OCI-LY1 (cell line): ENCODE measurements at regions not wholly inside any gene's neighbourhood (a gene's known extent, or its start where the extent isn't known, plus 50 kb on each side); places are given as distances from the start of the nearest gene placed in this dataset.

Experiments
- H2AFZ ChIP-seq: fragments of 200-600 bp; sonication (generic), shearing (Covaris generic); 2 replicates; pipeline ENCODE4 v1.6.0; 2014; ENCODE audit warnings: antibody characterized with exemption, mild to moderate bottlenecking, low read length
- H3F3A ChIP-seq: fragments of 200-600 bp; sonication (generic), shearing (Covaris generic); 2 replicates; pipeline ENCODE4 v1.6.0; 2014; ENCODE audit warnings: mild to moderate bottlenecking, antibody characterized with exemption, low read length, moderate library complexity; ENCODE audit not compliant: insufficient read depth
- H3K27ac ChIP-seq: fragments of 200-600 bp; sonication (generic); 2 replicates; pipeline ENCODE4 v1.5.1; 2014; ENCODE audit warnings: low read length, mixed run types, mild to moderate bottlenecking, low read depth; ENCODE audit not compliant: poor library complexity, severe bottlenecking
- H3K27me3 ChIP-seq: fragments of 200-600 bp; sonication (generic); 2 replicates; pipeline ENCODE4 v1.6.0; 2014; ENCODE audit warnings: antibody characterized with exemption, mild to moderate bottlenecking, low read length, moderate library complexity; ENCODE audit not compliant: insufficient read depth
- H3K36me3 ChIP-seq: fragments of 200-600 bp; sonication (generic); 2 replicates; pipeline ENCODE4 v1.6.1; 2014; ENCODE audit warnings: mild to moderate bottlenecking, antibody characterized with exemption, low read length, moderate library complexity, mixed read lengths; ENCODE audit not compliant: insufficient read depth
- H3K4me1 ChIP-seq: fragments of 200-600 bp; sonication (generic); 2 replicates; pipeline ENCODE4 v1.5.1; 2014; ENCODE audit warnings: mild to moderate bottlenecking, low read length, moderate library complexity; ENCODE audit not compliant: insufficient read depth, severe bottlenecking
- H3K4me2 ChIP-seq: fragments of 200-600 bp; sonication (generic), shearing (Covaris generic); 2 replicates; pipeline ENCODE4 v1.6.1; 2014; ENCODE audit warnings: low read length
- H3K4me3 ChIP-seq: fragments of 200-600 bp; sonication (generic); 2 replicates; pipeline ENCODE4 v1.5.1; 2014; ENCODE audit warnings: low read length, low read depth, mild to moderate bottlenecking, mixed read lengths; ENCODE audit not compliant: poor library complexity, severe bottlenecking
- H3K79me2 ChIP-seq: fragments of 200-600 bp; shearing (Covaris generic); 2 replicates; pipeline ENCODE4 v1.6.1; 2016; ENCODE audit warnings: mixed run types, low read length, mixed read lengths; ENCODE audit not compliant: insufficient read depth
- H3K9ac ChIP-seq: fragments of 200-600 bp; sonication (generic), shearing (Covaris generic); 2 replicates; pipeline ENCODE4 v1.6.1; 2014; ENCODE audit warnings: mild to moderate bottlenecking, low read length, mixed read lengths
- H3K9me2 ChIP-seq: fragments of 200-600 bp; sonication (generic), shearing (Covaris generic); 2 replicates; pipeline ENCODE4 v1.6.1; 2014; ENCODE audit warnings: low read depth, mild to moderate bottlenecking, low read length, mixed read lengths
- H3K9me3 ChIP-seq: fragments of 200-600 bp; shearing (Covaris generic); 2 replicates; pipeline ENCODE4 v1.6.1; 2014; ENCODE audit warnings: low read length, mixed read lengths
- H4K20me1 ChIP-seq: fragments of 200-600 bp; sonication (generic), shearing (Covaris generic); 2 replicates; pipeline ENCODE4 v1.6.0; 2016; ENCODE audit warnings: mild to moderate bottlenecking, low read length; ENCODE audit not compliant: insufficient read depth
- EZH2 ChIP-seq: fragments of 200-600 bp; sonication (generic), shearing (Covaris generic); IDR thresholded peaks from 2 replicates; pipeline ENCODE4 v1.8.0; 2017; ENCODE audit warnings: borderline replicate concordance, mixed run types, mild to moderate bottlenecking, antibody characterized with exemption, low read length, moderate library complexity, mixed read lengths
- TF ChIP-seq, protein P1 (sequence below): fragments of 200-600 bp; sonication (generic), shearing (Covaris generic); IDR thresholded peaks from 2 replicates; pipeline ENCODE4 v1.5.1; 2017; ENCODE audit warnings: mild to moderate bottlenecking, antibody characterized with exemption, low read length, moderate library complexity, mixed read lengths

DNA sequence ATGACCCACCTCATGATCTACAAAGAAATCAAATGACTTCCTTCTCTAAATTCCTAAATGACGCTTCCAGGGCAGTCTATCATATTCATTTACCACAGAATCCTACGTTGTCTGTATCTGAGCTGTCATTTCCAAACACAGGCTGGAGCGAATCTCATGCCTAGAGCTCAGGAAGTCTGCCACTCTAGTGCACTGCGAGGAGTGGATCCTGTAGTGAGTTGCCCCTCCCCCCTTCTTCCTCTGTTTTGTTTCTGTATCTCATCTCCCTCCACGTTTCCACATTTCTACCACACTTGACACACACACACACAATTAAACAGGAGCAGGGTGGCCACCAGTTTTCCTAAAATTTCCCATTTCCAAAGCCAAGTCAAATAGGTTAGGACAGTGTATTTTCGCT lies 415.4 kb upstream of the PRICKLE1 start:
- H3K4me1 ChIP-seq: no peaks in the 10 kb centered on the region
- no peak overlapping the region for H3K4me3 ChIP-seq
- H3F3A ChIP-seq: no peaks in the 10 kb centered on the region
- TF ChIP-seq EZH2: no peak
- TF ChIP-seq, protein P1, sequence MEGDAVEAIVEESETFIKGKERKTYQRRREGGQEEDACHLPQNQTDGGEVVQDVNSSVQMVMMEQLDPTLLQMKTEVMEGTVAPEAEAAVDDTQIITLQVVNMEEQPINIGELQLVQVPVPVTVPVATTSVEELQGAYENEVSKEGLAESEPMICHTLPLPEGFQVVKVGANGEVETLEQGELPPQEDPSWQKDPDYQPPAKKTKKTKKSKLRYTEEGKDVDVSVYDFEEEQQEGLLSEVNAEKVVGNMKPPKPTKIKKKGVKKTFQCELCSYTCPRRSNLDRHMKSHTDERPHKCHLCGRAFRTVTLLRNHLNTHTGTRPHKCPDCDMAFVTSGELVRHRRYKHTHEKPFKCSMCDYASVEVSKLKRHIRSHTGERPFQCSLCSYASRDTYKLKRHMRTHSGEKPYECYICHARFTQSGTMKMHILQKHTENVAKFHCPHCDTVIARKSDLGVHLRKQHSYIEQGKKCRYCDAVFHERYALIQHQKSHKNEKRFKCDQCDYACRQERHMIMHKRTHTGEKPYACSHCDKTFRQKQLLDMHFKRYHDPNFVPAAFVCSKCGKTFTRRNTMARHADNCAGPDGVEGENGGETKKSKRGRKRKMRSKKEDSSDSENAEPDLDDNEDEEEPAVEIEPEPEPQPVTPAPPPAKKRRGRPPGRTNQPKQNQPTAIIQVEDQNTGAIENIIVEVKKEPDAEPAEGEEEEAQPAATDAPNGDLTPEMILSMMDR: no peak
- no peaks in the 10 kb centered on the region for H3K9me2 ChIP-seq
- H3K9ac ChIP-seq: no peak overlapping the region
- H3K79me2 ChIP-seq: no peaks in the 10 kb centered on the region
- no peaks in the 10 kb centered on the region for H3K9me3 ChIP-seq
- no peaks in the 10 kb centered on the region for H4K20me1 ChIP-seq
- H3K4me2 ChIP-seq: no peak overlapping the region
- H3K27me3 ChIP-seq: no peaks in the 10 kb centered on the region
- H2AFZ ChIP-seq: no peak overlapping the region
- no peak overlapping the region for H3K27ac ChIP-seq
- no peaks in the 10 kb centered on the region for H3K36me3 ChIP-seq

DNA sequence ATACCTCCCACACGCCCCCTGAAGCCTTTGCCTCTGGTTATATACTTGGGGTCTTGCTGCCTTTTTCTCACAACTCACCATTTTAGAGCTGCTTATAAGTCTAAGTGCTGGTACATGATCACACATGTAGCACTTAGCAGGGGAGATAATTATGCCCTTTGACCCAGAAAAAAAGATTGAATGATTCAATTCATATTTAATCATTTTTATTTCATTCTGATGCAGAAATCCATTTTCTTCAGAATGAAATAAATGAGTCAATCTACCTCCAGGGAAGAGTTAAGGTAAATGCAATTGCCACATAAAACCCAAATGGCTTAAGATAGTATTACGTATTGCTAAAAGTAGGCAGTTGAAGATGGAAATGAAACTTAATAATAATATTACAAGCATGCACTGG lies 414.6 kb upstream of the PRICKLE1 start:
- H3K4me2 ChIP-seq: no peak overlapping the region
- no peak overlapping the region for H2AFZ ChIP-seq
- no peaks in the 10 kb centered on the region for H3K4me1 ChIP-seq
- H3K79me2 ChIP-seq: no peaks in the 10 kb centered on the region
- no peak overlapping the region for H3K27ac ChIP-seq
- H3K27me3 ChIP-seq: no peaks in the 10 kb centered on the region
- H3K4me3 ChIP-seq: no peak overlapping the region
- TF ChIP-seq EZH2: no peak
- TF ChIP-seq, protein P1: no peak
- H3F3A ChIP-seq: no peaks in the 10 kb centered on the region
- H3K9ac ChIP-seq: no peak overlapping the region
- no peaks in the 10 kb centered on the region for H3K9me2 ChIP-seq
- H3K9me3 ChIP-seq: no peaks in the 10 kb centered on the region
- no peaks in the 10 kb centered on the region for H3K36me3 ChIP-seq
- H4K20me1 ChIP-seq: no peaks in the 10 kb centered on the region

DNA sequence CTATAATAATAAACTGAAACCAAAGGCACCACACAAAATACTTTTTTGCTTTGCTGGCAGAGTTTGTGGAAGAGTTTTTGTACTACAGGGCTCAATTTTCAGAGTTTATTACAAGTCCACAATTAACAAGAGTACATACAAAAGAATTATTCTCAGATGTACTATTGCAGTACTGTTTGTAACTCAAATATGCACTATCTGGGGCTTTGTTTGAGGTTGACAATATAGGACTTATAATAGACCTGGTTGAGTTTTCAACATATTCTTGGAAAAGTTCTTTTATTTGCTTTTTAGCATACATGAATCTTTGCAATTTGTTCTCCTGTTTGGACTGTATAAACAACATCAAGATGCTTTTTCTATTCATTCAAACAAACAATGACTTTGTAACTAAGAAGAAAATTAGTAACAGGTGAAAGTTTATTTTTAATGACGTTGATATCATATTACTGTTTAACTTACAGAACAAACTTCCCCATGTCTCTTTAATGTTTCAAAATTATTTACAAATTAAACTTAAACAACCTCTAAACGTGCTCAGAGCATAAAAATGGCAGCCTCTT lies 407.4 kb upstream of the PRICKLE1 start:
- H3K4me3 ChIP-seq: no peak overlapping the region
- no peaks in the 10 kb centered on the region for H3K27me3 ChIP-seq
- no peak overlapping the region for H3K4me2 ChIP-seq
- TF ChIP-seq, protein P1: no peak
- no peak for TF ChIP-seq EZH2
- H3K9me2 ChIP-seq: no peaks in the 10 kb centered on the region
- H3K27ac ChIP-seq: no peak overlapping the region
- no peaks in the 10 kb centered on the region for H3K9me3 ChIP-seq
- no peaks in the 10 kb centered on the region for H3K79me2 ChIP-seq
- no peaks in the 10 kb centered on the region for H3K4me1 ChIP-seq
- no peaks in the 10 kb centered on the region for H3F3A ChIP-seq
- no peak overlapping the region for H3K9ac ChIP-seq
- H4K20me1 ChIP-seq: no peaks in the 10 kb centered on the region
- H3K36me3 ChIP-seq: no peaks in the 10 kb centered on the region
- H2AFZ ChIP-seq: no peak overlapping the region
